Calu3 (cell line): ENCODE measurements at regions not wholly inside any gene's neighbourhood (a gene's known extent, or its start where the extent isn't known, plus 50 kb on each side); places are given as distances from the start of the nearest gene placed in this dataset.

Experiments
- BruUV-seq: library from RNA; stranded (reverse); fragments of 400-500 nt; replicated peaks from 2 replicates; lab custom pipeline; 2021; lab: Mats Ljungman, UMichigan
- CTCF ChIA-PET: fragments of 300-600 bp; sonication (Branson Sonifier 250); formaldehyde crosslinking; loops from one replicate; lab custom pipeline; 2022; ENCODE audit warnings: antibody characterized with exemption; lab: Charles Lee
- DNase-seq: peaks from one replicate; pipeline ENCODE4 v3.0.0; 2022
- H3K27ac Mint-ChIP-seq: one replicate; pipeline ENCODE4 v1.8.0; 2022; ENCODE audit warnings: mixed read lengths; ENCODE audit not compliant: unreplicated experiment
- H3K27me3 Mint-ChIP-seq: one replicate; pipeline ENCODE4 v1.8.0; 2022; ENCODE audit warnings: mixed read lengths; ENCODE audit not compliant: unreplicated experiment
- H3K36me3 Mint-ChIP-seq: one replicate; pipeline ENCODE4 v1.8.0; 2022; ENCODE audit warnings: mild to moderate bottlenecking, moderate library complexity, mixed read lengths; ENCODE audit not compliant: insufficient read depth, unreplicated experiment
- H3K4me1 Mint-ChIP-seq: one replicate; pipeline ENCODE4 v1.8.0; 2022; ENCODE audit warnings: mild to moderate bottlenecking, low read depth, mixed read lengths; ENCODE audit not compliant: unreplicated experiment
- H3K4me3 Mint-ChIP-seq: one replicate; pipeline ENCODE4 v1.8.0; 2022; ENCODE audit warnings: mild to moderate bottlenecking, low read depth, moderate library complexity, mixed read lengths; ENCODE audit not compliant: unreplicated experiment
- H3K9me3 Mint-ChIP-seq: one replicate; pipeline ENCODE4 v1.8.0; 2022; ENCODE audit warnings: low read depth, mixed read lengths; ENCODE audit not compliant: unreplicated experiment
- CTCF ChIP-seq: fragments of 200-600 bp; IDR thresholded peaks from one replicate; pipeline ENCODE4 v1.8.0; 2022; ENCODE audit warnings: antibody characterized with exemption; ENCODE audit not compliant: unreplicated experiment
- intact Hi-C: fragments of 100-400 bp; cut with micrococcal nuclease; formaldehyde crosslinking; loops from one replicate; pipeline ENCODE4 v1.10.0; 2022; ENCODE audit not compliant: unreplicated experiment

GRCh38 chr10:75331081-75331480, 70.5 kb downstream of the ZNF503 start:
- intact Hi-C loops, result no loop called here
- Mint-ChIP-seq H3K36me3 (no peaks in the 10 kb centered on the region), H3K4me1 (no peaks in the 10 kb centered on the region), H3K4me3 (no peak overlapping the region), H3K27me3 (peaks cover 13% of the 10 kb centered on the region), H3K9me3 (peaks cover 2% of the 10 kb centered on the region), H3K27ac (no peak overlapping the region)
- no TSS peak for BruUV-seq
- CTCF ChIA-PET, result no interaction called here
- DNase-seq, result no peak
- no peak for TF ChIP-seq CTCF

- H3K4me3 Mint-ChIP-seq, result no peak overlapping the region
- no peak for DNase-seq
- intact Hi-C loops, result no loop called here
- H3K27ac Mint-ChIP-seq, result no peak overlapping the region
- TF ChIP-seq CTCF, result no peak
- no peaks in the 10 kb centered on the region for H3K9me3 Mint-ChIP-seq
- no TSS peak for BruUV-seq
- CTCF ChIA-PET, result no interaction called here
- H3K27me3 Mint-ChIP-seq, result peaks cover 13% of the 10 kb centered on the region
- H3K4me1 Mint-ChIP-seq, result no peaks in the 10 kb centered on the region
- no peaks in the 10 kb centered on the region for H3K36me3 Mint-ChIP-seq
These were observed 72.3 kb downstream of the ZNF503 start for GRCh38 chr10:75329190-75329745.

DNA sequence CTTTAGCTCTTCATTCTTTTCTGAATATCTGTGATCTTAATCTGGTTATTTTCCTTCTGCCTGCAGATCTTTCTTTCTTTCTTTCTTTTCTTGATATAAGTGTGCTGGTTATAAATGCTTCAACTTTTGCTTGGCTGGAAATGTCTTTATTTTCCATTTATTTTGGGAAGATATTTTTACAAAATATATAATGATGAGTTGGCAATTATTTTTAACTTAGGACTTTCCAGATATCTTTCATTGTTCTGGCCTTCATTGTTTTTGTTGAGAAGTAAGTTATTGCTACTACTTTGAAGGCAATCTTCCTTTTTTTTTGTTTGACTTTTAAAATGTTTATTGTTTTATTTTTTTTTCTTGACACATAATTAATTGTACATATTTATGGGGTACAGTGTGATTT, 75.3 kb downstream of the ZNF503 start:
- DNase-seq, result no peak
- Mint-ChIP-seq H3K27me3 (peaks cover 13% of the 10 kb centered on the region), H3K9me3 (peaks cover 3% of the 10 kb centered on the region), H3K36me3 (no peaks in the 10 kb centered on the region), H3K27ac (no peak overlapping the region), H3K4me1 (no peaks in the 10 kb centered on the region), H3K4me3 (no peak overlapping the region)
- CTCF ChIA-PET, result no interaction called here
- TF ChIP-seq CTCF, result no peak
- BruUV-seq, result no TSS peak
- intact Hi-C loops, result no loop called here

GRCh38 chr10:75319274-75319673, 82.3 kb downstream of the ZNF503 start:
- no peaks in the 10 kb centered on the region for H3K27me3 Mint-ChIP-seq
- no peak overlapping the region for H3K4me3 Mint-ChIP-seq
- DNase-seq, result no peak
- no peaks in the 10 kb centered on the region for H3K36me3 Mint-ChIP-seq
- peaks cover 5% of the 10 kb centered on the region for H3K9me3 Mint-ChIP-seq
- no peaks in the 10 kb centered on the region for H3K4me1 Mint-ChIP-seq
- BruUV-seq, result no TSS peak
- CTCF ChIA-PET, result no interaction called here
- TF ChIP-seq CTCF, result no peak
- intact Hi-C loops, result no loop called here
- no peak overlapping the region for H3K27ac Mint-ChIP-seq
